Prostate gland (tissue), 2 donors: ENCODE measurements at regions not wholly inside any gene's neighbourhood (a gene's known extent, or its start where the extent isn't known, plus 50 kb on each side); places are given as distances from the start of the nearest gene placed in this dataset.

Experiments used
- POLR2A ChIP-seq: fragments of 450-650 bp; IDR thresholded peaks from one replicate; pipeline ENCODE4 v1.6.1; 2016; ENCODE audit warnings: antibody characterized with exemption, mild to moderate bottlenecking
- POLR2AphosphoS5 ChIP-seq: sonication (generic); formaldehyde crosslinking; IDR thresholded peaks from one replicate; pipeline ENCODE4 v1.6.1; 2017; ENCODE audit warnings: antibody characterized with exemption
- TF ChIP-seq, protein P1 (sequence below), 4 experiments: fragments of 200-600 bp in 2 of 4; fragments of 450-650 bp in 2 of 4; sonication (generic) in 2 of 4; IDR thresholded peaks; 1 replicate in 3 of 4; 2 replicates in 1 of 4; pipeline ENCODE4 v1.5.1; 2016 to 2019; ENCODE audit warnings: antibody characterized with exemption in 4 of 4, mild to moderate bottlenecking in 2 of 4, moderate library complexity in 2 of 4

- TF ChIP-seq POLR2A, result no peak
- TF ChIP-seq, protein P1, sequence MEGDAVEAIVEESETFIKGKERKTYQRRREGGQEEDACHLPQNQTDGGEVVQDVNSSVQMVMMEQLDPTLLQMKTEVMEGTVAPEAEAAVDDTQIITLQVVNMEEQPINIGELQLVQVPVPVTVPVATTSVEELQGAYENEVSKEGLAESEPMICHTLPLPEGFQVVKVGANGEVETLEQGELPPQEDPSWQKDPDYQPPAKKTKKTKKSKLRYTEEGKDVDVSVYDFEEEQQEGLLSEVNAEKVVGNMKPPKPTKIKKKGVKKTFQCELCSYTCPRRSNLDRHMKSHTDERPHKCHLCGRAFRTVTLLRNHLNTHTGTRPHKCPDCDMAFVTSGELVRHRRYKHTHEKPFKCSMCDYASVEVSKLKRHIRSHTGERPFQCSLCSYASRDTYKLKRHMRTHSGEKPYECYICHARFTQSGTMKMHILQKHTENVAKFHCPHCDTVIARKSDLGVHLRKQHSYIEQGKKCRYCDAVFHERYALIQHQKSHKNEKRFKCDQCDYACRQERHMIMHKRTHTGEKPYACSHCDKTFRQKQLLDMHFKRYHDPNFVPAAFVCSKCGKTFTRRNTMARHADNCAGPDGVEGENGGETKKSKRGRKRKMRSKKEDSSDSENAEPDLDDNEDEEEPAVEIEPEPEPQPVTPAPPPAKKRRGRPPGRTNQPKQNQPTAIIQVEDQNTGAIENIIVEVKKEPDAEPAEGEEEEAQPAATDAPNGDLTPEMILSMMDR (IDR thresholded peaks at IDR 0.05), result no peak
- TF ChIP-seq POLR2AphosphoS5, result no peak
Observed at GRCh38 chr18:24761765-24762164, 301.3 kb downstream of the HRH4 start.
